GM20000 (cell line): ENCODE measurements at regions not wholly inside any gene's neighbourhood (a gene's known extent, or its start where the extent isn't known, plus 50 kb on each side); places are given as distances from the start of the nearest gene placed in this dataset.

ENCODE experiments used
- DNase-seq: peaks from one replicate; pipeline ENCODE4 v3.0.0; 2012; ENCODE audit warnings: low spot score
- CTCF ChIP-seq: IDR thresholded peaks from 2 replicates; pipeline ENCODE4 v1.5.1; 2012; ENCODE audit warnings: mild to moderate bottlenecking, control low read depth; ENCODE audit errors: extremely low read depth, missing control alignments

- no peak for TF ChIP-seq CTCF
- DNase-seq = no peak
These were observed 1175.1 kb upstream of the GOT2 start for GRCh38 chr16:59909262-59909661.

GRCh38 chr16:59907611-59908010 is 1173.5 kb upstream of the GOT2 start:
- no peak for DNase-seq
- no peak for TF ChIP-seq CTCF

- no peak for DNase-seq
- no peak for TF ChIP-seq CTCF
These were observed 1171.5 kb upstream of the GOT2 start for GRCh38 chr16:59905606-59906005.

GRCh38 chr16:59905131-59905530 is 1171.0 kb upstream of the GOT2 start:
- no peak for TF ChIP-seq CTCF
- no peak for DNase-seq

GRCh38 chr16:59899940-59900339 is 1165.8 kb upstream of the GOT2 start:
- DNase-seq = no peak

GRCh38 chr16:59892376-59892775 is 1158.3 kb upstream of the GOT2 start:
- no peak for DNase-seq
- TF ChIP-seq CTCF = no peak

More at GRCh38 chr16:59899940-59900339, 1165.8 kb upstream of the GOT2 start:
- TF ChIP-seq CTCF = no peak

GRCh38 chr16:59887856-59888255 is 1153.7 kb upstream of the GOT2 start:
- no peak for DNase-seq

More at GRCh38 chr16:59887856-59888255, 1153.7 kb upstream of the GOT2 start:
- TF ChIP-seq CTCF = no peak
